SK-MEL-5 (cell line): ENCODE measurements at regions not wholly inside any gene's neighbourhood (a gene's known extent, or its start where the extent isn't known, plus 50 kb on each side); places are given as distances from the start of the nearest gene placed in this dataset.

ENCODE experiments used
- DNase-seq: peaks from one replicate; pipeline ENCODE4 v3.0.0-alpha.2; 2016; ENCODE audit warnings: low read depth, low spot score
- in situ Hi-C: cut with HindIII; loops from 2 replicates; pipeline ENCODE4 v1.10.0; 2016; ENCODE audit warnings: low sequenced_read_pairs, high pct_unique_total_duplicates, low pct_unique_long_range_greater_than_20kb

GRCh38 chr5:137567226-137567625 lies 68.1 kb upstream of the SPOCK1 start:
- no peak for DNase-seq
- in situ Hi-C loops, result no loop called here

- in situ Hi-C loops, result no loop called here
- no peak for DNase-seq
Observed at GRCh38 chr5:137566780-137567179, 67.7 kb upstream of the SPOCK1 start.

- in situ Hi-C loops, result no loop called here
- DNase-seq, result no peak
Observed at GRCh38 chr5:137566118-137566541, 67.0 kb upstream of the SPOCK1 start.

- no peak for DNase-seq
- in situ Hi-C loops, result no loop called here
Observed at GRCh38 chr5:137565450-137565849, 66.3 kb upstream of the SPOCK1 start.

GRCh38 chr5:137564398-137564961 lies 65.4 kb upstream of the SPOCK1 start:
- no peak for DNase-seq
- in situ Hi-C loops, result no loop called here

- in situ Hi-C loops, result no loop called here
- peak; percentile 32 for DNase-seq
Observed at GRCh38 chr5:137563646-137564397, 64.7 kb upstream of the SPOCK1 start.

GRCh38 chr5:137563301-137563645 lies 64.1 kb upstream of the SPOCK1 start:
- DNase-seq, result no peak
- in situ Hi-C loops, result no loop called here

- DNase-seq, result no peak
- in situ Hi-C loops, result no loop called here
Observed at GRCh38 chr5:137561608-137562007, 62.5 kb upstream of the SPOCK1 start.

GRCh38 chr5:137560420-137560819 lies 61.3 kb upstream of the SPOCK1 start:
- in situ Hi-C loops, result no loop called here
- DNase-seq, result no peak
